ENCODE measurements at regions not wholly inside any gene's neighbourhood (a gene's known extent, or its start where the extent isn't known, plus 50 kb on each side); places are given as distances from the start of the nearest gene placed in this dataset.
"Not testable (repeated sequence)": the region's sequence is repeated elsewhere in the genome, so short reads cannot be mapped to it uniquely, and the experiment has no call there.

- no peak for DNase-seq
Measured at GRCh38 chr9:18023332-18023731, 444.5 kb downstream of the SH3GL2 start.

DNA sequence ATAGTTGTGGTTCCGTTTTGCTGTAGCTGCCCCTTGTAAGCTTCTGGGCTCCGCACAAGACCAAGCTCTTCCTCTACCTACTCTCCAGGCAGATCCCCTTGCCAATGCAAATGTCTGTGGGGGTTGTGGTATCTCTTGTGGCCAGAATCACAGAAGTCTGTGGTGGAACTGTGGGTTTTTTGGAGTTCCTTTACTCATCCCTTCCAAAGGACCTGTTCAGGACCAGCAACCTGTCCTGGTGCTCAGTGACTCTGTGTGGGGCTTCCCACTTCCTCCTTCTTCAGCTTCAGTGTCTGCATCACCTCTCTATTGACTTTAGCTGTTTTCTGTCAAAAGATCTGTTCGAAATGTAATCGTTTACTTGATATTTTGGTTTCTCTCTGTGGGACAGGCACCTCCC, 441.3 kb upstream of the ADAMTSL1 start:
- DNase-seq = no peak

DNA sequence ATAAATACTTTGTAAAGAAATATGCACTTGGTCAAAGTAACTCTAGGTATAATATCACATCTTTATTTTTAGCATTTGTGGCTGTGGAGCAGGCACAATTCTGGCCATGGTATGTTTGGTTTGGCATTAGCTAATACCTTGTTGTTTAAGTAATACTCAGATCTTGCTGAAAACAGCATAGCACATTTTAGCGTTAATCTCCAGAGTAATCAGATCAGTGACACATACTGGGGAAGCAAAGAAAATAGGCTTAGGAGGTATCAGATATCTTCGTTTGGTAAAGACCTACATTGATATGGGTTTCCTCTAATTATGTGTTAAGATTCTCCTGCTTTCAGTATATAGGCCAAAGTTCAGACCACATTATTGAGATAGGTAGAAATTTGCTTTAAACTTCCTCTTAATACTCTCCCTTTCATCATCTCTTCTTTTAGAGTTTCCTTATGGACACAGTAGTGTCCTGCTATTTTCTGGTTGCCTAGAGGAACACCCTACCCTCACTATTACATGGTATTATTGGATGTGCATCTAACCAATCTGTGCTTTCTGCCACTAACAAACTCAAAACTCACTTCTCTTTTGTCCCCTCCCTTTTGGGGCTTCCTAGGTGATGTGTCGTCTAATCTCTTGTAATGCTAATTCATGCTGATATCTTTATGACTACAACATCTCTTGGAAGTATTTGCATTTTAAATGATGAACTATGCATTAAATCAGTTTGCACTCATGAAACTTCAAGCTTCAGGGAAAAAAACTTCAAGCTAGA, 437.3 kb upstream of the ADAMTSL1 start:
- no peak for DNase-seq

- DNase-seq = no peak
Measured at GRCh38 chr9:18037981-18038380, 436.0 kb upstream of the ADAMTSL1 start.

- no peak for DNase-seq
Measured at GRCh38 chr9:18040327-18040726, 433.6 kb upstream of the ADAMTSL1 start.

DNA sequence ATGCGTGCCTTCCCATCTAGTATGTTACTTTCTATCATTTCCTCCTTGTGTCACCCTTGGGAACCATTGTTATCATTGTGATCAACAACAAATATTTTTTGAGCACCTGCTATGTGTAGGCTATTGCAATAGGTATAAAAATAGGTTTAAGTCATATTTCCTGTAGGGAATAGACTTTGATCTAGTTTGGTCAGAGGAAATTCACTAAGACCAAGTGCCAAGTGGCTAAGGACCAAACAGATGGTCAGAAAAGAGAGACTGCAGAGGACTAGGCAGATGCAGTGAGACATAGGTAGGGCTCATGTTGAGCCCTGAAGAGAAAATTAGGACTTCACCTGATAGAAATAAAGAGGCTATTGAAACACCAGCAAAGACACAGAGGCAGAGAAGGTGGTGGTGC, 430.0 kb upstream of the ADAMTSL1 start:
- DNase-seq = no peak

DNA sequence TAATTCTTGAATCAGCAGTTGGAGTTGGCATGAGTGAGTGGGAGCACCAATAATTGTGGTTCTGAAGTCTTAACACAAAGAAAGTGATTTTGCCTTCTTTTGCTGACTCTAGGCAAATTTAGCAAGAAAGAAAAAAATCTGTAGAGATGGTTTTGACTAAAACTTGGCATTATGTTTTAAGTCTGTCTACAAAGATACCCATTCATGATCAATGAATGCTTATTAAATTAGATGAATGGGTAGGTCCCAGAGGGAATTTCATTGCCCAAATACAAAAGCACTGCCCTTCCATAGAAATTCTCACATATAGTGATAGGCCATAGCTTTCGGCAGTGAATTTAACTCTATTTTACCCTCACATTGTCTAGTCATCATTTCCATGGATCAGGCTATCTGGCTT, 428.6 kb upstream of the ADAMTSL1 start:
- DNase-seq = no peak

GRCh38 chr9:18046068-18046467, 427.9 kb upstream of the ADAMTSL1 start:
- DNase-seq = no peak

DNA sequence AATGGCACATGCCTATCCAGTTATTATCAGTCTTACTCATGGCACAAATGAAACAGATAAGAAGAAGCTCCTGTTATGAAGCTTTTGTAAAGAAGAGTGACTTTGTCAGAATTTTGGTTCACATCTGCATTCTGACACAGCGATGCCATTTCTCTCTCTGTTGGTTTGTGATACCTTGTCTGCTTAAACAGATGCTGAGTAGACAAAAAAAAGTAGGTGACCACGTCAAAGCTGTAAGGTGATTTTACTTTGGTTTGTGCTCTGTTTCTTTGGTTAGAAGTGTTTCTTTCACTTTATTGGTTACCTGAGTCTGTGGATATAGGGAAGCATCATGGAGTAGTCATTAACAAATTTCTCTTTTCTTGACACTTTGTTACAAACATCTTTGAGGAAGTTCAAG, 422.3 kb upstream of the ADAMTSL1 start:
- DNase-seq = no peak

DNA sequence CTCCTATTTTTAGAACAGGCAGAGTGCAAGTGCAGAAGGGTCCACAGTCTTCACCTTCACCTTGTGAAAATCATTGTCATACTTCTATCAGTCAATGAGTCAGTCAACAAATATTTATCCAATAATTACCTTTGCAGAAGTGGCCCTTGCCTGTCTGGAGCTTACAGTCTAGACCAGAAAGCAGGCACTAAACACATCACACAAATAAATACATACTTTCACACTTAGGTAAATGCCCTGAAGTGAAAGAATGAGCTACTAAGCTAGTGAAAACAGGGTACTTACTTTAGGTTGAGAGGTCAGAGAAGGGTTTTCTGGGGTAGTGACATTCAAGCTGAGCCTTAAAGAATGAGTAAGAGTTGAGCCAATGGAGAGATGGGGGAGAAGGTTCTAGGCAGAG, 421.9 kb upstream of the ADAMTSL1 start:
- no peak for DNase-seq

GRCh38 chr9:18056269-18056992, 417.5 kb upstream of the ADAMTSL1 start:
- DNase-seq = no peak

- no peak for DNase-seq
Measured at GRCh38 chr9:18056993-18057369, 417.0 kb upstream of the ADAMTSL1 start.

DNA sequence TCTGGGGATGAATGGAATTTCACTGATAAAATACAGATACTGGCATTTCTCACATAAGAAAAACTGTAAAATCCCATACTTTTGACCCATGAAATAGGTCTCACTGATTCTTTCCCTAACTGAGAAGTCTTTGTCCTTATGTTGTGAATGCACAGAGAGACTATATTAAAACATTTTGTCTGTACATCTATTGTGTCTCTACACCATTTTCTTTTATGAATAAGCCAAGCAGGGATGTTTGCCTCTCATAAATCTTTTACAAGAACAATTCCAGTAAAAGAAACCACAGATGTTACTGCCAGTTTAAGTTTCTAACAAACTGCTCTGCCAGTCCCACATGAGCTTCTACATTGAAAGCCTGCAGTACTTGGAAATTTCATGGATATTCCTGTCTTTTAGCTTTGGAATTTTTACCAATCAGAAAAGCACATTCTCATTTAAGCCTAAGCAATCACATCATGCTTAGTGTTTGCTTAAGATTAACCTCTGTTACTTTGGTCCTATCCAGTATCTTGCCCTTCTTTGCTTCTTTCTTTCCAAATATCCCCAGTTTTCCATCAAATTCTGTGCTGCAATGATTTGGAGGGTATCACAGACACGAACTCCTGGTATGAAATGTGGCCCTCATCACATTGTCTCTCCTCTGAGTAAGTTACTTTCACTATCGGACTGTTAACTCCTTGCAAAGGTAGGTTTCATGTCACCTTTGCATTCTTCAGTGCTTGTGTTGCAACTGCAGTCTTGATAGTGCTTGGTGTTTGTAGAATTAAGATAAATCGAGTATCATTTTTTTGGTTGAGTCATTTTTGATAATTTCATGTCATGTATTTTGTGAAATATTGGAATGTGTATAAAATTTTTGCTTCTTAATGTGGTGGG, 415.1 kb upstream of the ADAMTSL1 start:
- no peak for DNase-seq

- no peak for DNase-seq
Measured at GRCh38 chr9:18059447-18059846, 414.5 kb upstream of the ADAMTSL1 start.

DNA sequence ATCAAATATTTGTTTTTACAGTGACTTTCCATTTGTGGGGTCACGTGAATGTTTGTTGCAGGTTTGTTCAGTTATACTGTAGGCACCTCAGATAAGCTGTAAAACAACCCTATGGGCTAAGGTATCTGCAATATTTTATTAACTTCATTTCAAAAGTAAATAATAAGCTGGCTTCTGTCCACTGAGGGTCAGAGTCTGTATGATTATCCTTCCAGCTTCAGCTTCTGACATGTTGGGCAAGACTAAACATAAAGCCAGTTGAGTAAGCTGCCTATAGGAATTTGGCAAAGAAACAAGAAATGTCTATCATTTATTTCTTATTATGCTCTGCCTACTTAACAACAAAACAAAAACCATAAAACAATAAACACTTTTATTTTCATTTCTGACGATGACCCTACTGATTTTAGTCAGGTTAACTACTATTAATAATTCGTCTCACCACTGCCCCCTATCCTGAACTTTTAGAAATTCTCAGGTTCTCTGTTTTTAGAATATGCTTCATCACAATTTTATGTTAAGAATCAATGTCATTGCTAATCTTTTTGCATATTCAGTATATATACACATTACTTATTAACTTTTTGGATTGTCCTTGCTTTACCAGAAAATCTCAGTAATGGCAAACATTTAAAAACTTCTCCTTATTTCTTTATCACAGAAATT, 413.6 kb upstream of the ADAMTSL1 start:
- DNase-seq = no peak

- DNase-seq = no peak
Measured at GRCh38 chr9:18061332-18061731, 412.6 kb upstream of the ADAMTSL1 start.

DNA sequence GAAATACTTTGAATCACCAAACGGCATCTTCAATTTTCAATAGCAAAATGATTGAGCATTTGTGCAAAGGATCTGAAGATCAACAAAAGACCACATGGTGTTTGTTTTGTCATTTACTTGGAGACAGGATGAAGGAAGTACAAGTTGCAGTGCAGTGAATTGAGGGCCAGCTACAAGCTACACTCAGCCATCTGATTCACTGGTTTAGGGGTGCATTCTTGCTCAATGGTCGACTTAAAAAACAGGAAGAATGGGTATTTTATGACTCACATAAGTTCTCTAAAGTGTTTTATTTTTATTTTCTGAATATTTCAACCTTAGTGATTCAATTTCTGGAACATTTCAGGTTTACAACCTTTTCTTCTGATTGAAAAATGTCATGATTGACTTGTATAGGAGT, 412.1 kb upstream of the ADAMTSL1 start:
- DNase-seq = no peak

GRCh38 chr9:18063856-18064390, 410.0 kb upstream of the ADAMTSL1 start:
- peak in 2 of 3 donors; percentile 20 to 79 for DNase-seq

GRCh38 chr9:18066608-18067007, 407.3 kb upstream of the ADAMTSL1 start:
- not testable (repeated sequence) for DNase-seq

DNA sequence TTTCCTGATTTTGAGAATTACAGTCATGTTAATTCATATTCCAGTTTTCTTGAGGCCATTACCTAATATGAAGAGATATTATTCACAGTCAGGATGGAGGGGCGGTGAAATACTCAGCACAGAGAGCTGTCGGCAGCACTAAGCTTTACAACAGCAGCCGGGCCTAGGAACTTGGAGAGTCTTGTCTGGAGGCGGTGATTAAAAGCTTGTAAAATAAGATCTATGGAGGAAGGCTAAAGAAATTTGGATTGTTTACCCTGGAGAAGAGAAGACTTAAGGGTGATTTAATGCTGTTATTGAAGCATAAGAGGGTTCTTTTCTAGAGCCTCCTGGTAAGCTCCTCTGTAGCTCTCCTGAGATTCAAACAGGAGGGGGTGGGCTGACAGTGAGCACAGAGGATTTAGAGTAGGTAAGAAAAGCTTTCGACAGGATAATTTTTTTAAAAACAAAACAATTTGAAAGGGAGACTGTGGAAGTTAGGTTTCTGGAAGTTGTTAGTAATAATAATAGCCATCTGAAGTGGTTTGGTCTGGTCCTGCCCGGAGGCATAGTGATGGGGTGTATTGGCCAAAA, 406.3 kb upstream of the ADAMTSL1 start:
- peak in 1 of 3 donors; percentile 55 for DNase-seq

GRCh38 chr9:18068900-18069299, 405.1 kb upstream of the ADAMTSL1 start:
- DNase-seq = no peak
